HEK293T (cell line): ENCODE measurements at regions not wholly inside any gene's neighbourhood (a gene's known extent, or its start where the extent isn't known, plus 50 kb on each side); places are given as distances from the start of the nearest gene placed in this dataset.

Source experiments
- BHLHE40 ChIP-seq: fragments of 450-650 bp; IDR thresholded peaks from 2 replicates; pipeline ENCODE4 v1.6.1; 2016; ENCODE audit warnings: mild to moderate bottlenecking, moderate library complexity, borderline replicate concordance
- FOXK2 ChIP-seq: fragments of 450-650 bp; IDR thresholded peaks from 2 replicates; pipeline ENCODE4 v1.6.1; 2016; ENCODE audit warnings: mild to moderate bottlenecking
- FOXM1 ChIP-seq: fragments of 450-650 bp; IDR thresholded peaks from 2 replicates; pipeline ENCODE4 v1.6.1; 2017; ENCODE audit warnings: mild to moderate bottlenecking, borderline replicate concordance
- HDGF ChIP-seq: fragments of 450-650 bp; IDR thresholded peaks from 2 replicates; pipeline ENCODE4 v1.6.1; 2017; ENCODE audit warnings: antibody characterized with exemption, borderline replicate concordance
- LEF1 ChIP-seq: fragments of 450-650 bp; IDR thresholded peaks from 2 replicates; pipeline ENCODE4 v1.6.1; 2017; ENCODE audit warnings: mild to moderate bottlenecking, borderline replicate concordance
- PKNOX1 ChIP-seq: fragments of 450-650 bp; IDR thresholded peaks from 2 replicates; pipeline ENCODE4 v1.6.1; 2016
- SP1 ChIP-seq: fragments of 450-650 bp; IDR thresholded peaks from 2 replicates; pipeline ENCODE4 v1.6.1; 2017
- SUZ12 ChIP-seq: fragments of 450-650 bp; IDR thresholded peaks from 2 replicates; pipeline ENCODE4 v1.6.1; 2016; ENCODE audit warnings: mild to moderate bottlenecking
- TARDBP ChIP-seq: fragments of 450-650 bp; IDR thresholded peaks from 2 replicates; pipeline ENCODE4 v1.6.1; 2016
- ZNF384 ChIP-seq: fragments of 450-650 bp; IDR thresholded peaks from 2 replicates; pipeline ENCODE4 v1.6.1; 2016

GRCh38 chr11:131232261-131232660 is 138.2 kb upstream of the NTM start:
- TF ChIP-seq SP1: no peak
- TF ChIP-seq FOXM1: no peak
- no peak for TF ChIP-seq HDGF
- TF ChIP-seq FOXK2: no peak
- TF ChIP-seq TARDBP: no peak
- no peak for TF ChIP-seq ZNF384
- TF ChIP-seq LEF1: no peak
- TF ChIP-seq SUZ12: no peak
- TF ChIP-seq PKNOX1: no peak
- TF ChIP-seq BHLHE40: no peak
